HEK293 (cell line): ENCODE measurements at regions not wholly inside any gene's neighbourhood (a gene's known extent, or its start where the extent isn't known, plus 50 kb on each side); places are given as distances from the start of the nearest gene placed in this dataset.
A peak's percentile ranks its signal among the peaks of the same experiment; 100 is the strongest.

Source experiments
- GLIS2 ChIP-seq: fragments of 450-650 bp; formaldehyde crosslinking; IDR thresholded peaks from 2 replicates; pipeline ENCODE4 v1.5.1; 2016; ENCODE audit warnings: missing biosample characterization, missing genetic modification characterization
- KLF10 ChIP-seq: fragments of 450-650 bp; IDR thresholded peaks from 2 replicates; pipeline ENCODE4 v1.5.1; 2018; ENCODE audit warnings: missing biosample characterization, mild to moderate bottlenecking, missing genetic modification characterization
- ZBTB1 ChIP-seq: fragments of 450-650 bp; formaldehyde crosslinking; IDR thresholded peaks from 2 replicates; pipeline ENCODE4 v1.5.1; 2016; ENCODE audit warnings: missing biosample characterization, missing genetic modification characterization
- ZBTB21 ChIP-seq: fragments of 450-650 bp; formaldehyde crosslinking; IDR thresholded peaks from 2 replicates; pipeline ENCODE4 v1.5.1; 2017; ENCODE audit warnings: missing biosample characterization, missing genetic modification characterization
- ZFHX2 ChIP-seq: fragments of 450-650 bp; formaldehyde crosslinking; conservative IDR thresholded peaks from 2 replicates; pipeline ENCODE4 v1.5.1; 2016; ENCODE audit warnings: missing biosample characterization, missing genetic modification characterization
- ZNF214 ChIP-seq: fragments of 450-650 bp; formaldehyde crosslinking; IDR thresholded peaks from 2 replicates; pipeline ENCODE4 v1.5.1; 2017; ENCODE audit warnings: missing biosample characterization, mild to moderate bottlenecking, missing genetic modification characterization, borderline replicate concordance
- ZNF335 ChIP-seq: fragments of 450-650 bp; formaldehyde crosslinking; conservative IDR thresholded peaks from 2 replicates; pipeline ENCODE4 v1.5.1; 2016; ENCODE audit warnings: missing biosample characterization, missing genetic modification characterization
- ZNF548 ChIP-seq: fragments of 450-650 bp; formaldehyde crosslinking; IDR thresholded peaks from 2 replicates; pipeline ENCODE4 v1.5.1; 2016; ENCODE audit warnings: missing biosample characterization, missing genetic modification characterization
- TF ChIP-seq, protein P1 (sequence below): fragments of 450-650 bp; formaldehyde crosslinking; IDR thresholded peaks from 2 replicates; pipeline ENCODE4 v1.5.1; 2016; ENCODE audit warnings: missing biosample characterization, missing genetic modification characterization
- TF ChIP-seq, protein P2 (sequence below): fragments of 450-650 bp; formaldehyde crosslinking; IDR thresholded peaks from 2 replicates; pipeline ENCODE4 v1.5.1; 2016; ENCODE audit warnings: missing biosample characterization, missing genetic modification characterization, low read depth

DNA sequence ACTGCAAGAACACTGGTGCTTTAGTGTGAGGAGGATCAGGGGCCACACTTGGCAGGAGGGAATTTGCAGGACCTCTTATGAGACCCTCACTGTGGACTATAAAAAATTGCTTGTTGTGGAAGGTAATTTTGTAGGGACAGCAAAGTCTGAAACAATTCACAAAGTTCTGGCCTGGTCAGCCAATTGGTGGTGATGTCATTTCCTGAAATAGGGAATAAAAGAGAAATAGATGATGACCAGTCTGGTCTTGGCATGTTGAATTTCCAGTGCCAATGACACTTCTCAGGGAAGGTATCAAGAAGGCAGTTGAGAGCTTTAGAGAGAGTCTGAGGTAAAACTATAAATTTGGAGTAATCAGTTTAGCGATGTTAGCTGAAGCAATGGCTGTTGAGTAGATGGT, 129.3 kb upstream of the LMNTD1 start:
- TF ChIP-seq ZBTB21 (tag by site-specific recombination) (no peak), ZFHX2 (tag by site-specific recombination) (no peak), KLF10 (tag by site-specific recombination) (no peak), GLIS2 (tag by site-specific recombination) (no peak), ZNF214 (tag by site-specific recombination) (no peak), ZNF335 (no peak), ZNF548 (tag by site-specific recombination) (no peak), ZBTB1 (tag by site-specific recombination) (no peak)
- TF ChIP-seq, protein P1, sequence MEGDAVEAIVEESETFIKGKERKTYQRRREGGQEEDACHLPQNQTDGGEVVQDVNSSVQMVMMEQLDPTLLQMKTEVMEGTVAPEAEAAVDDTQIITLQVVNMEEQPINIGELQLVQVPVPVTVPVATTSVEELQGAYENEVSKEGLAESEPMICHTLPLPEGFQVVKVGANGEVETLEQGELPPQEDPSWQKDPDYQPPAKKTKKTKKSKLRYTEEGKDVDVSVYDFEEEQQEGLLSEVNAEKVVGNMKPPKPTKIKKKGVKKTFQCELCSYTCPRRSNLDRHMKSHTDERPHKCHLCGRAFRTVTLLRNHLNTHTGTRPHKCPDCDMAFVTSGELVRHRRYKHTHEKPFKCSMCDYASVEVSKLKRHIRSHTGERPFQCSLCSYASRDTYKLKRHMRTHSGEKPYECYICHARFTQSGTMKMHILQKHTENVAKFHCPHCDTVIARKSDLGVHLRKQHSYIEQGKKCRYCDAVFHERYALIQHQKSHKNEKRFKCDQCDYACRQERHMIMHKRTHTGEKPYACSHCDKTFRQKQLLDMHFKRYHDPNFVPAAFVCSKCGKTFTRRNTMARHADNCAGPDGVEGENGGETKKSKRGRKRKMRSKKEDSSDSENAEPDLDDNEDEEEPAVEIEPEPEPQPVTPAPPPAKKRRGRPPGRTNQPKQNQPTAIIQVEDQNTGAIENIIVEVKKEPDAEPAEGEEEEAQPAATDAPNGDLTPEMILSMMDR (tag by site-specific recombination), result no peak
- TF ChIP-seq, protein P2, sequence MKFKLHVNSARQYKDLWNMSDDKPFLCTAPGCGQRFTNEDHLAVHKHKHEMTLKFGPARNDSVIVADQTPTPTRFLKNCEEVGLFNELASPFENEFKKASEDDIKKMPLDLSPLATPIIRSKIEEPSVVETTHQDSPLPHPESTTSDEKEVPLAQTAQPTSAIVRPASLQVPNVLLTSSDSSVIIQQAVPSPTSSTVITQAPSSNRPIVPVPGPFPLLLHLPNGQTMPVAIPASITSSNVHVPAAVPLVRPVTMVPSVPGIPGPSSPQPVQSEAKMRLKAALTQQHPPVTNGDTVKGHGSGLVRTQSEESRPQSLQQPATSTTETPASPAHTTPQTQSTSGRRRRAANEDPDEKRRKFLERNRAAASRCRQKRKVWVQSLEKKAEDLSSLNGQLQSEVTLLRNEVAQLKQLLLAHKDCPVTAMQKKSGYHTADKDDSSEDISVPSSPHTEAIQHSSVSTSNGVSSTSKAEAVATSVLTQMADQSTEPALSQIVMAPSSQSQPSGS (tag by site-specific recombination), result peak; percentile 56; the same call in 1 of the 2 replicates
